K562 (cell line): ENCODE measurements at regions not wholly inside any gene's neighbourhood (a gene's known extent, or its start where the extent isn't known, plus 50 kb on each side); places are given as distances from the start of the nearest gene placed in this dataset.

Source experiments
- ATAC-seq: fragments of 200-7000 bp; cut with Tn5 transposase; 3 replicates; pipeline ENCODE4 v1.9.1; 2020; ENCODE audit warnings: moderate library complexity
- BruUV-seq: library from RNA; stranded (reverse); fragments of 400-500 nt; replicated peaks from 2 replicates; lab custom pipeline; 2021; lab: Mats Ljungman, UMichigan
- CTCF ChIA-PET: fragments of 300-600 bp; formaldehyde crosslinking; extraction: SDS; loops from one replicate; lab custom pipeline; 2021; ENCODE audit warnings: low intra/inter-chr PET ratio; lab: Yijun Ruan, JAX
- POLR2A ChIA-PET: fragments of 300-600, 350-650 bp; sonication (Branson Sonifier 250); formaldehyde crosslinking; extraction: SDS; loops from one replicate; lab custom pipeline; 2021; ENCODE audit warnings: antibody characterized with exemption, inconsistent platforms; lab: Yijun Ruan, JAX
- DNase-seq, 4 experiments: peaks; one replicate each; pipeline versions ENCODE4 v3.0.0 to v3.0.0-alpha.2; 2011 to 2018; ENCODE audit warnings: low spot score in 3 of 4, mixed read lengths in 3 of 4; ENCODE audit errors: extremely low read depth in 1 of 4
- FAIRE-seq: peaks from 2 replicates; lab custom pipeline; 2011; peaks lifted over from hg19 to GRCh38; lab: Jason Lieb, UNC
- H2AFZ ChIP-seq: 2 replicates; pipeline ENCODE4 v1.6.0; 2011; ENCODE audit warnings: low read depth, low read length, control low read depth, inconsistent platforms
- H3K27ac ChIP-seq: fragments of 200-600 bp; 3 replicates; pipeline ENCODE4 v1.8.0; 2011; ENCODE audit warnings: low read depth, mild to moderate bottlenecking, control low read depth, inconsistent platforms, low read length, moderate library complexity, mixed read lengths; ENCODE audit errors: extremely low read depth
- H3K27me3 ChIP-seq, 2 experiments: fragments of 300-600 bp in 1 of 2; 2 replicates in 1 of 2; 3 replicates in 1 of 2; pipeline versions ENCODE4 v1.6.0 to v1.8.0; 2011; ENCODE audit warnings: inconsistent platforms in 2 of 2, low read length in 2 of 2, mild to moderate bottlenecking in 1 of 2, mixed read lengths in 1 of 2, moderate library complexity in 1 of 2; ENCODE audit not compliant: control insufficient read depth in 2 of 2, insufficient read depth in 2 of 2
- H3K36me3 ChIP-seq: fragments of 300-600 bp; 3 replicates; pipeline ENCODE4 v1.8.0; 2011; ENCODE audit warnings: mild to moderate bottlenecking, low read length, inconsistent platforms; ENCODE audit not compliant: control insufficient read depth, insufficient read depth
- H3K4me1 ChIP-seq, 2 experiments: fragments of 200-600 bp in 1 of 2; replicated peaks in 1 of 2; 2 replicates in 1 of 2; 3 replicates in 1 of 2; pipeline versions ENCODE4 v1.5.1 to v1.8.0; 2011; ENCODE audit warnings: inconsistent platforms in 2 of 2, low read length in 2 of 2, mild to moderate bottlenecking in 1 of 2, mixed read lengths in 1 of 2, moderate library complexity in 1 of 2; ENCODE audit not compliant: control insufficient read depth in 2 of 2, insufficient read depth in 2 of 2
- H3K4me2 ChIP-seq: 2 replicates; pipeline ENCODE4 v1.6.1; 2011; ENCODE audit warnings: low read length, control low read depth, inconsistent platforms, mixed read lengths; ENCODE audit not compliant: insufficient read depth
- H3K4me3 ChIP-seq: fragments of 200-600 bp; sonication (generic), shearing (Covaris generic); 2 replicates; pipeline ENCODE4 v1.5.1; 2016; ENCODE audit warnings: control low read depth, inconsistent platforms
- H3K79me2 ChIP-seq: fragments of 200-600 bp; 3 replicates; pipeline ENCODE4 v1.8.0; 2011; ENCODE audit warnings: low read length, inconsistent platforms; ENCODE audit not compliant: control insufficient read depth, insufficient read depth
- H3K9ac ChIP-seq, 2 experiments: 2 replicates each; pipeline versions ENCODE4 v1.6.0 to v1.6.1; 2011; ENCODE audit warnings: low read depth in 2 of 2, low read length in 2 of 2, control low read depth in 1 of 2, inconsistent platforms in 1 of 2, mild to moderate bottlenecking in 1 of 2, mixed read lengths in 1 of 2; ENCODE audit not compliant: insufficient read depth in 1 of 2
- H3K9me1 ChIP-seq: one replicate; pipeline ENCODE4 v1.6.0; 2011; ENCODE audit warnings: inconsistent platforms, mild to moderate bottlenecking, low read length, moderate library complexity; ENCODE audit not compliant: control insufficient read depth, insufficient read depth
- H3K9me3 ChIP-seq: replicated peaks from 2 replicates; pipeline ENCODE4 v1.5.1; 2011; ENCODE audit warnings: low read depth, low read length, inconsistent platforms; ENCODE audit not compliant: control insufficient read depth, insufficient read depth
- H4K20me1 ChIP-seq: replicated peaks from 2 replicates; pipeline ENCODE4 v1.6.1; 2011; ENCODE audit warnings: low read length, inconsistent platforms, mixed read lengths; ENCODE audit not compliant: control insufficient read depth, insufficient read depth
- CCNT2 ChIP-seq: IDR thresholded peaks from 2 replicates; pipeline ENCODE4 v1.6.1; 2011; ENCODE audit warnings: borderline replicate concordance, low read depth, mild to moderate bottlenecking, moderate library complexity, mixed read lengths, low read length; ENCODE audit not compliant: insufficient read length; ENCODE audit errors: extremely low read depth
- E2F1 ChIP-seq: sonication (generic); formaldehyde crosslinking; IDR thresholded peaks from 2 replicates; pipeline ENCODE4 v1.8.1; 2023; ENCODE audit warnings: mild to moderate bottlenecking, missing genetic modification reagents, moderate library complexity
- FOS ChIP-seq: IDR thresholded peaks from 3 replicates; pipeline ENCODE4 v1.6.1; 2011; ENCODE audit not compliant: insufficient read length; ENCODE audit errors: extremely low read depth
- FOXK2 ChIP-seq, 2 experiments: fragments of 450-650 bp; IDR thresholded peaks in 1 of 2; conservative IDR thresholded peaks in 1 of 2; 2 replicates each; pipeline ENCODE4 v1.6.1; 2016; ENCODE audit warnings: low read depth in 2 of 2, mild to moderate bottlenecking in 1 of 2
- GATA2 ChIP-seq: sonication (generic); formaldehyde crosslinking; IDR thresholded peaks from 2 replicates; pipeline ENCODE4 v1.4.0; 2020; ENCODE audit warnings: mild to moderate bottlenecking, missing genetic modification reagents
- SRSF1 ChIP-seq: fragments of 200-400 bp; formaldehyde crosslinking; IDR thresholded peaks from 2 replicates; pipeline ENCODE4 v1.6.1; 2017; ENCODE audit warnings: mild to moderate bottlenecking, low read depth, low read length, moderate library complexity
- TAF1 ChIP-seq: IDR thresholded peaks from 2 replicates; pipeline ENCODE4 v1.6.1; 2011; ENCODE audit warnings: mild to moderate bottlenecking, low read length, moderate library complexity; ENCODE audit not compliant: insufficient read depth, control insufficient read depth, severe bottlenecking; ENCODE audit errors: extremely low read depth
- XRCC5 ChIP-seq: fragments of 200-400 bp; formaldehyde crosslinking; IDR thresholded peaks from 2 replicates; pipeline ENCODE4 v1.6.1; 2017; ENCODE audit warnings: low read depth, mild to moderate bottlenecking, low read length
- ZBTB2 ChIP-seq: fragments of 450-650 bp; IDR thresholded peaks from 2 replicates; pipeline ENCODE4 v1.6.1; 2016; ENCODE audit warnings: antibody characterized with exemption
- ZNF41 ChIP-seq: fragments of 250-450 bp; sonication (Bioruptor Pico); conservative IDR thresholded peaks from 2 replicates; pipeline ENCODE4 v1.4.0; 2020; ENCODE audit warnings: mild to moderate bottlenecking
- ZNF512 ChIP-seq: IDR thresholded peaks from 2 replicates; pipeline ENCODE4 v1.6.1; 2016; ENCODE audit warnings: missing genetic modification characterization, missing compliant biosample characterization
- WGBS: fragments of 100-300 bp; shearing (Covaris generic); methylation state at CpG from one replicate; pipeline ENCODE4 v1.1.6; 2016; ENCODE audit warnings: low coverage, mixed read lengths; ENCODE audit not compliant: insufficient coverage; ENCODE audit errors: missing lambda C conversion rate; 5-methylcytosine and 5-hydroxymethylcytosine counted together
- in situ Hi-C: fragments of 300-500 bp; cut with MboI; formaldehyde crosslinking; loops from 4 replicates; pipeline ENCODE4 v1.15.0; 2018; ENCODE audit warnings: inconsistent platforms, mixed read lengths
- intact Hi-C: fragments of 100-400 bp; cut with micrococcal nuclease; formaldehyde crosslinking; loops from 2 replicates; pipeline ENCODE4 v1.14.2; 2022

GRCh38 chr2:62593825-62594224 is 87.8 kb upstream of the TMEM17 start:
- CTCF ChIA-PET = no interaction called here

More at GRCh38 chr2:62593825-62594224, 87.8 kb upstream of the TMEM17 start:
- FAIRE-seq = no peak
- no peak overlapping the region for H3K27ac ChIP-seq
- no peak overlapping the region for H2AFZ ChIP-seq
- H3K9ac ChIP-seq = no peak overlapping the region
- no peak overlapping the region for H3K4me2 ChIP-seq
- in situ Hi-C loops (no loop called here), intact Hi-C loops (no loop called here)
- no peak for ATAC-seq
- H3K9me3 ChIP-seq = no peaks in the 10 kb centered on the region
- no peak for DNase-seq
- 15% methylated on average over 3 of the region's 3 CpGs for WGBS
- no peaks in the 10 kb centered on the region for H3K27me3 ChIP-seq
- H3K79me2 ChIP-seq = no peaks in the 10 kb centered on the region
- POLR2A ChIA-PET = no interaction called here
- TF ChIP-seq FOXK2 (conservative IDR thresholded peaks at IDR 0.05 in 1 of 2, IDR thresholded peaks at IDR 0.05 in 1 of 2; ENCODE audit: low read depth in 2 of 2) (no peak), FOS (no peak), XRCC5 (no peak), TAF1 (no peak), ZNF41 (CRISPR knock-in tag) (no peak), ZBTB2 (no peak), E2F1 (no peak), ZNF512 (tag) (no peak), SRSF1 (no peak), GATA2 (CRISPR knock-in tag) (no peak), CCNT2 (no peak)
- BruUV-seq = no TSS peak
- no peaks in the 10 kb centered on the region for H3K36me3 ChIP-seq
- no peaks in the 10 kb centered on the region for H4K20me1 ChIP-seq
- H3K9me1 ChIP-seq = no peaks in the 10 kb centered on the region
- H3K4me3 ChIP-seq = no peak overlapping the region
- H3K4me1 ChIP-seq = no peaks in the 10 kb centered on the region
